GM21367 (cell line): ENCODE measurements at regions not wholly inside any gene's neighbourhood (a gene's known extent, or its start where the extent isn't known, plus 50 kb on each side); places are given as distances from the start of the nearest gene placed in this dataset.

ENCODE experiments used
- ATAC-seq: cut with Tn5 transposase; IDR thresholded peaks from one replicate; pipeline ENCODE4 v1.9.1; 2021; ENCODE audit not compliant: unreplicated experiment

DNA sequence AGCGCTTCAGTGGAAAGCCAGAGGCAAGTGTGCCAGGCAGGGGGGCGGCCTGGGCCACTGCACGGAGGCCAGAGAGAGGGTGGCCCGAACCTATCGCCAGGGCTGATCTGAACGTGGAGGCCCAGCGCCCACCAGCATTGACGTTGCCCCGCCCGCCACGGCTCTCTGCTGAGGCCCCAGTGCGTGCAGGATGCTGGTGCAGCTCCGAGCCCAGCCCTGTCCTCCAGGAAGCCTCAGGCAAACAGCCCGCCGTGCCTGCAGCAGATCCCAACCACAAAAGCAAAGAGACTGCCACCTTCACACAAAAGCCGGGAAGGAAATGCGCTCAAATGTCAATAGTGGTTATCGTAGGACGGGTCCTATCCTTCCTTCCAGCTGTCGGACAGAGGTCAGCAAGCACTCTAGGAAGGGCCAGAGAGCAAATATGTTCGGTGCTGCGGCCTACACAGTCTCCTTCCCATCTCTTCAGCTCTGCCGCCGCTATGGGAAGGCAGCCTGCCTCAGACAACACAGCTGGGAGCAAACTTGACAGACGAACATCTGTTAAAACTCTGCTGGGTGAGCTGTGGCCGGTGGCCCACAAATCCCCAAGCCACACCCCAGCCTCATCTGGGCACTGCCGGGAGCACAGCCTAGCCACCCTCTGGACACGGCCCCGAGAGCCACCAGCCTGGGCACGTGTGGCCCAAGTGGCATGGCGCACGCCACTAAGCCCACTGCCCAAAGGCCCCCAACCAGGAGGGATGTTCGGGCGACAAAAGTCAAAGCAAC is 146.2 kb downstream of the CRYBB2 start:
- ATAC-seq: no peak

DNA sequence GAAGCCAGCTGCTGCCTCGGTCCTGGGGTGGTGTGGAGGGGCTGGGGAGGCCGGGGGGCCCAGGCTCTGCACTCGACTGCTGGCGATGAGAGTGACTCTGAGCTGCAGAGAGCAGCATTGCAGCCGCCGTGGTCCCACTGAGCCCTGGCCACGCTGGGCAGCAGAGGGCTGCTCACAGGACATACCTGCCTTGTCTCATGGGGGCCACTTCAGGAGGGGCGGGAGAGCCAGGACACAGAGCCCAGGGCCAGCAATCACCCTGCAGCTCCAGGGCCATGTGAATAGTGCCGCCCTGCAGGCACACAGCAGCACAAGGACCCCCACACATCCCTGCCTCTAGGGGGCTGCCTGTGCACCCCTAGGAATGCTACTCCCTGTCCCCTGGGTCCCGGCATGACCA is 147.0 kb downstream of the CRYBB2 start:
- no peak for ATAC-seq

DNA sequence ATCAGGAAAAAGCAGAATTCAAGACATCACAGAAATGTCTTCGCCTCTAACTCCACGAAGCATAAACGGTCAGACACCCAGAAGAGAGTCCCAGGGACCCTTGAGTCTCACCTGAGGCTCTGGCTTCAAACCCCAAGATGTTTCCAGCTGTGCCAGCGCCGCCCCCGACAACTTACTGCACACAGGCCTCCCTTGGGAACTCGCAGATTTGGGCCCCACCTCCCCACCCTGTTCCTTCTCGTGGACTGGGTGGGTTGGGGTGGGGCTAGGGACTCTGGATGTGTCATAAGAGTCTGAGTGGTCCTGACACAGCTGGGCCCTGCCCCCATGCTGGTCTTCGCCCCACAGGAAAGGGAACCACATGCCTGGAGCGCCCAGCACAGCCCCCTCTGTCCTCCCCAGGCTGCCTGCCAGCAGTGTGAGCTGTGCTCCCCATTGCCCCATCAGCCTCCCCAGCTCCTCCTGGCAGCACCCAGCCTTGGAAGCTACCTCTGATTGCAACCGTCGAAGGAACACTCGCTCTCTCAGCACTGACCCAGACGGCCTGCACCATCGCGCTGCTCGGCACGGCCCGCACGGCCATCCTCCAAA is 147.5 kb downstream of the CRYBB2 start:
- no peak for ATAC-seq

DNA sequence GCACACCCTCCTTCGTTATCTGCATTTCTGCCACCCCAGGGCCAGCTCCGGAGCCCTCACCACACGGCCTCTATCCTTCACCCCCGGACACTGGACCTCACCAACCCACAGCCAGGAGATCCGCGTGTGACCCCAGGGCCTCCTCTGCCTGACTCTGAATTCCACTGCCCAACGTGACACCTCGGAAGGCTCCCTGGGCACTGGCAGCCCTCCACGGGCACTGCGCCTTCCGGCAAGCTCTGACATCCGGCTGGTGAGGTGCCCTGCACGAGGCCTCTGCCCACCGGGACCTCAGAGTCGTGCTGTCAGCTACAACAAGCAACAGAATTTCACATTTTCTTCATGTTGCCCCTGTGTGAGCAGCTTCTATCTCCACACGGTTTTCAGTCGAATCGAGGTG is 148.3 kb downstream of the CRYBB2 start:
- no peak for ATAC-seq

DNA sequence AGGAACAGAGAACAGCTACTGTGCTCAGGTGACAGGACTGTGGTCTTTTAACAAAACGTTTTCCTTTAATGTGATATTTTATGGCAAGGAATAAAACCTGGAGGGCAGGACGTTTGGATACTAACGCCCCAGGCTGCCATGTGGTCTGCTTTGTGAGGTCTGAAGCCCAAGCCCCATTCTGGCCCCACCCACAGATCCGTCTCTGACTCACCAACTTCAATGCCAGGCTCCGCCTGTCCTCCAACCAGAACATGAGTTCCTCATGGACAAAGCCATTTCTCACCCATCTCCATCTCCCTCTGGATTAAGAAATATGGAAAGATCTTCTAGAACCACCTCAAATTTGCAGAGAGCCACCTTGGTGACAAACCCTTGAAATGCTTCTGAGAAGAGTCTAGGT is 148.8 kb downstream of the CRYBB2 start:
- no peak for ATAC-seq

DNA sequence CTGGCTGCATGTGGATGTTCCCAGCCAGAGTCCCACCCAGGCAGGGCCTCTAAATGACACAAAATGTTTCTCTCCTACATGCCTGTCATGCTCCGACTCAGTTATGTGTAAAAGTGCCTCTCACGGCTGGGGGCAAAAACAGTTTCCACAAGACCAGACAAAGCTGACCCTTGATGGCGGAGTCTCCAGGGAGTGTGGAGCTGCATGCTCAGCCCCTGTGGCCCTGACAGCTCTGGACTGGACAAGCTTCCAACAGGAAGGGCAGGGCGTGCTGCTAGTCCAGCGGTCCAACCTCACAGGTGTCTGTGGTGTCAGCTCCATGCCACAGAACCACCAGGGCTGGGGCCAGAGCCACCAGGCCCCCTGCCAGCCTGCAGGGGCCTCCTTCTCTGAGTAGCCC is 149.6 kb downstream of the CRYBB2 start:
- no peak for ATAC-seq

DNA sequence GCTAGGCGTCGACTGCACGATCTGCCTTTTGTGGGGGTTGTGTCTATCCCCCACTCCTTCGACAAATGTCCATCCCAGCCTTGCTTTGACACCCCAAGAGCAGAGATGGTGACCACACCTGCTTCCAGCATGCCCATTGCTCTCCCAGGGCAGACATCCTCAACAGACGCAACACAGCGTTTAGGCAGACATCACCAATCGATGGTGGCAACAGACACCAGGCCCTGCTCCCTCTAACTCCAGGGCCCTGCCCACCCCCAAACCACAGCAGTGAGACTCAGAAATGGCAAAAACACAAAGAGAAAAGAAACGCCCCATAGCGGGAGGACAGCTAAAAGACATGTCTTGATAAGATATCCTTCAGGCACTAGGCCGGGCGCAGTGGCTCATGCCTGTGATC is 150.9 kb downstream of the CRYBB2 start:
- ATAC-seq: no peak

DNA sequence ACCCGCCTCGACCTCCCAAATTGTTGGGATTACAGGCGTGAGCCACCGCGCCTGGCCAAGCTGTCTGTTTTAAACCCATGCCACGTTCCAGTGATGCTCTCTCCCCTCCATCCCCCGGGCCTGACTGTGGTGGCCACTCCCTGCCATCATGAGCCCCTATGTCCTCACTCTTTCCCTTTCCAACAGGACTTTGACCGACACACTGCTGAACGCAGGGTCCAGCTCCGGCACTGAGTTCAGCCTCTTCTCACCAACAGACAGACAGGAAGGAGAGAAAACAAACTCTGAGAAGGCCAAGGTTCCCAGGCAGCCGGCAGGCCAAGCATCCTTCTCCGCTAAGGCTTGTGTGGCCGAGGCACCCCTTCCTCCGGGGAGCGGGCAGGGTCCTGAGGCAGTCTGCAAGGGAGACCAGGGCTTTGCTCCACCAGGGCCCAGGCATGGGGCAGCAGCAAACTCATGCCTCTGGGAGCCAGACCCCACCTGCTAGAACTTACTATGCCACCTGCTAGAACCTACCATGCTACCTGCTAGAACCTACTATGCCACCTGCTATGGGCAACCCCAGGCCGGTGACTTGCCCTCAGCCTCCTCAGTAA is 152.7 kb downstream of the CRYBB2 start:
- ATAC-seq: no peak

DNA sequence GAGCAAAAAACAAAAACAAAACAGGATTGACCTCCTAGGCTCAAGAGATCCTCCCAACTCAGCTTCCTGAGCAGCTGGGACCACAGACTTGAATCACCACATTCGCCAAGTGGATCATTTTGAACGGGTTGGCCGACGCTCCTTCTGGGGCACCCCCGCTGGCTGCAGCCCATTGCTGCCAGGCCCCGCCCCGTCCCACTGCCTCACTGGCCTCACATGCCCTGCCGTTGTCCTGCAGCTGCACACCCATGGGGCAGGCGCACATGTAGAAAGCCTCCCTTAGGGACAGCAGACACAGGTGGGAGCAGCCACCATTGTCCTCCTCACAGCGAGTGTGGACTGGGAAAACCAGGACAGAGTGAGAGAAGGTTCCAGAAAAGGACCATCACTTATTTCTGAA is 154.5 kb downstream of the CRYBB2 start:
- no peak for ATAC-seq

DNA sequence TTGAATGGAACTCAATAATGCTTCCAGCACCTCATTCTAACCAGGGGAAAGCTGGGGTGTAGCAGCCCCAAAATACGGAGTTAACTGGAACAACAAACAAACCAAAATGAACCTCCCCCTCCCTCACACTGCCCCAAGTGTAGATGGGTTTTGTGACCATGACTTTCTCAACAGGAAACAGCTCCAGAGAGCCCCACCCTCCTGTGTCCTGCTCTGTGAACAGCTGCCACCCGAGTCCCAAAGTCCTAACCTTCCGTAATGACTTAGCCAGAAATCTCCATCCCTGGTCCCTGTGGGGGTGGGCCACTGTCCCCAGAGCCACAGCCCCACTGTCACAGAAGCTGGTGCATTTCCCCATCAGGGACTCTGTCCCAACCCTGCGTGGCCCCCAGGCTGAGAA is 155.4 kb downstream of the CRYBB2 start:
- ATAC-seq: no peak

DNA sequence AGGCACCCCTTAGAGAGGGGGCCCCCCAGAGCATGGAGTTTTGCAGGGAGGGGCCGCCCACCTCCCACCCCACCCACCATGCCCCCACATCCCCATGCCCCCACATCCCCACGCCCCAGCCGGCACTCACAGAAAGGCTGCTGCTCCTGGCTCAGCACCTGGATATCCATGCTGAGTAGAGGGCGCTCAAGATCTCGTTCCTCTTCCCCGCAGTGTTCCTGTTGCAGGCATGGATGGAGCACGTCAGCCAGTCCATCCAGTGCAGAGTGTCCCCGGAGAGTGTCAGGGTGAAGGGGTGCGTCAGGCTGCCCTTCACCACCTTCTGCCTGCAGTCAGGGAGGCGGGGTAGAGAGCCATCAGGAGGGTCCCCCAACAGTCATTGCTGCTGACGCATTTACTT is 156.2 kb downstream of the CRYBB2 start:
- no peak for ATAC-seq

DNA sequence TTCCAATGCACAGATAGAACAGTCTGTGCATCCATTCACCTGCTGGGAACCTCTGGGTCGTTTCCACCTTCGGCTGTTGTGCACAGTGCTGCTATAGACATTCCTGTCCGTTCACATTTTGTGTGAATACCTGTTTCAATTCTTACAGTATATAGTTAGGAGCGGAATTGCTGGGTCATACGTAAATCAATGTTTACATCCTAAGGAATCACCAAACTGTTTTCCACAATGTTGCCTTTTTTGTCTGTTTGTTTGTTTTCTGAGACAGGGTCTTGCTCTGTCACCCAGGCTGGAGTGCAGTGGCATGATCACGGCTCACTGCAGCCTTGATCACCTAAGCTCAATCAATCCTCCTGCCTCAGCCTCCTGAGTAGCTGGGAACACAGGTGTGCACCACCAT is 158.3 kb downstream of the CRYBB2 start:
- ATAC-seq: no peak

DNA sequence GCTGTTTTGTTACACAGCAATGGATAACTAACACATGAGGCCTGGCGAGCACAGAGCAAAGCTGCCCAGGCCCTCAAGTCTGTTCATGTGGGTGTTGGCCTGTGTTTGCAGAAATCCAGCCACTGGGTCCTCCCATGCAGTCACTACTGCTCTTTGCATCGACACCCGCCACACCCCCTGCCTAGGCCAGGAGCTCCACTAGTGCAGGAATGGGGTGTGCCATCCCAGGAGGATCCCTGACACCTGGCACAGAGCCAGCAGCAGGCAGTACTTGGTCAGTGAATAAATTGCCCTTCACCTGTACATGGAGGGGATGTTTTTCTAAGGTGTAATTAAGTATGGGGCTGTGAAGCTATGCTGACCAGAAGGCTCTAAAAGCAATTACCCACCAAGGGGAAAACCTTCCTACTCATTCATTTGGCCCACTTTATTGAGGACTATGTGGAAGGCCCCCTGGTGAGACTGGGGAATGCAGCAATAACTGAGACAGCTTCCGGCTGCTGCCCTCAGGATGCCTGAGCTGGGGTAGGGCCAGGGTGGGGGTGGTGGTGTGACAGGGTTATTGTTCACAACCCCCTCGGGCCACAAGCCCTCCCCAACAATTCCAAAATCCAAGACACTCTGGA is 160.8 kb downstream of the CRYBB2 start:
- no peak for ATAC-seq

DNA sequence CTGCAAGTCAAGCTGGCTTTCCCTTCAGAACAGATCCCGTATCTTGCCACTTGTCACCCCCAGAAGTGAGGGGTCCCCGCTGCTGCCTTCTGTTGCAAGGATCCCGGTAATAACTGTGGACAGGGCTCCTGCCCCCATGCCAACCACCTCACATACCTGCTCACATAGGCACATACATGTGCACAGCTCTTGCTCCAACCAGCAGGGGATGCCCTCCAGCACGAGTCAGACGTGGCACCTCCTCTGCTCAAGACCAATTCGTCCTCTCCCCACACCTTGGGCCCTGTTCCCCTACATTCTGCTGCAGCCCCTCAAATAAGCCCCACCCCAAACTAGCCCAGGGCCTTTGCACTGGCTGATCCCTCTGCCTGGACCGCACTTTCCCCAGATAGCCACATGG is 163.3 kb downstream of the CRYBB2 start:
- no peak for ATAC-seq

DNA sequence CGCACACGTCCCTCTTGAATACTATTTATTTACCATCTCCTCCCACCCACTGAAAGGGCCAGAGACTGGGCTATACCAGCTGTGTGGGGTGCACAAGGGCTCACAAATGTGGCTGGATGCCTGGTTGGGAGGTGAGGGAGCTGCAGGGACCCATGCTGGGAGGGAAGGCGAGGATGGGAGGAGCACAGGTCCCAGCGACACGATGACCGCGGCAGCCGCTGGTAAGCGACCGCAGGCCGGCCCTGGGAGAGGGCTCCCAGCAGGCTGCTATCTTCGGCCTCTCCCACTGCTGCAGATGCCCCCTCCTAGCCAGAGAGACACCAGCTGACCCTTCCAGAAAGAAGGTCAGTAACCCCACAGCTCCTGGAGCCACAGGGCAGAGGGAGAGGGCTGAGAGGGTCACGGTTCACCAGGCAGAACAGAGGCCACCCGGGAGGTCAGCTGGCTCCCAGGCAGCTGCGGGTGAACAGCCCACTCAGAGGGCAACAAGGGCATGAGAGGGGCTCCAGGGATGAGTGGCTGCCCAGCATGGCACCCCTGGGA is 163.9 kb downstream of the CRYBB2 start:
- ATAC-seq: no peak

DNA sequence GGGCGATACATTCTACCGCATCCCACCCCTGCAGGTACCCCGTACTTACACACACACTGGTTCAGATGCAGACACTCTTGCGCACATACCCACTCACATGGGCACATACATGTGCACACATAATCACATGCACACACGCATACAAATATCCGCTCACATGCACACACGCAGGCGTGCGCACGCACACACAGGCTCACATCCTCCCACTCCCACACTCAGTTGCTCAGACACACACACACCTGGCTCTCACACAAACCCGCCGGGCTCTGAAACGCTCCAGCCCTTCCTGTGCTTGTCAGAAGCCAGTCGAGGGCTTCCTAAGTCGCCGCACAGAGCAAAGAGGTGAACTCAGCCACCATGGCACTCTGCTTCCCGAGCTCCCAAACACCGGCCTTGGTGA is 164.5 kb downstream of the CRYBB2 start:
- no peak for ATAC-seq

DNA sequence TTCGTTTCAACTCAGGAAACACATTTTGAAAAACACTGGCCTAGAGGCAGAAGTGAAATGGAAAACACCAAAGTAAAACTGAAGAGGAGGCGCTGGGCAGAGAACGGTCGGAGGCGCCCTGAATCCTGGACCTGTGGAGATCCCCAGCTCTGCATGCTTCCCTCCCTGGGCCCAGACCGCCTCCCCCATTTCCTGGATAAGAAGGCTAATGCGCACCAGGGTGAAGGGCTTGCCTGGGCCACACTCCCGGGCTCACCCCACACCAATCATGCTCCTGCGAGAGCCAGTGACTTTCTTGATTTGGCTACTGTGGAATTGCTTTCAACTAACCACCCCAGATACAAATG is 167.1 kb downstream of the CRYBB2 start:
- ATAC-seq: no peak

DNA sequence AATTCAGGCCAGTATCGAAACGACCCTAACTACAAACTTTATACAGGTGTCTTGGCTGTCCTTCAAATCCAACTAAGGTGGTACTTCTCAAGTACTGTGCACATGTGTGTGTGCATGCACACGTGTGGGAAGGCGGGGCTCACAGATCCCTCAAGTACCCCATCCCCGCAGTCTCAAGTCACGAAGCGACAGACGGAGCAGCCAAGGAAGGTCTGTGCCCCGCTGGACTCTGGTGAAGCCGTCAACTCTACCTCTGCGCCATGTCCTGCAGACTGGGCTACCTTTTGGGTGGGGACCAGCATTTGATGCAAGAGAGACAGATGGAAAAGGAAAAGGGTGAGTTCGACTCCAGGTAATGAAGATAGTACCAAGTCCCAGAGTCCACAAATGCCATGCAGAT is 169.0 kb downstream of the CRYBB2 start:
- no peak for ATAC-seq

DNA sequence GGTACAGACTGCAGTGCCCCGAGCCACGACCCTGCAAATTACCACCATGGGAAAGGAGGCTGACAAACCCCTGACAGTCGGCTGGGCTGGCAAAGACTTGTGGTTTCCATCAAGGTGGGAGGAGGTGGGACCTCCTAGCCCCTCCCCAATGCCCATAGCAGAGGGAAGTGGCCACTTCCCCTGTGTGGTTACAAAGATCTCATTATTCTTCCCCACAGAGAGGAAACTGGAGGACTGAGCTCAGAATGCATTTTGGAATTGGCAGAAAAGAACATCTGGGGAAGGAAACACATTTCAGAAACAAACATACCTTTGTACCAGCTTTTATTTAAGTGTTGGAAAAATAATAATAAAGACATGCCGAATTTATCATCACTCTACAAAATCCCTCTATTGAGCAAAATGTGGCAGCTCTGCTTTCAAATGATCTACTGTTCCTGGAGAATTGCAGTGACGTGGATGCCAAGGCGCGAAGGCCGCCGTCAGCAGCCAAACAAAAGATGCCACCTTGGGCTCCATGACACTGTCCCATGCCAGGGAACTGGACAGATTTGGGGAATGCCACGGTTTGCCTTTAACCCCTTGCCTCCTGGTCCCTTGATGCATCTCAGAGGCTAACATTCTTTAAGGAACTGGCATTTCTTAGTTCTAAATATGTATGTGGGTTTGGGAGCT is 169.6 kb downstream of the CRYBB2 start:
- ATAC-seq: no peak

DNA sequence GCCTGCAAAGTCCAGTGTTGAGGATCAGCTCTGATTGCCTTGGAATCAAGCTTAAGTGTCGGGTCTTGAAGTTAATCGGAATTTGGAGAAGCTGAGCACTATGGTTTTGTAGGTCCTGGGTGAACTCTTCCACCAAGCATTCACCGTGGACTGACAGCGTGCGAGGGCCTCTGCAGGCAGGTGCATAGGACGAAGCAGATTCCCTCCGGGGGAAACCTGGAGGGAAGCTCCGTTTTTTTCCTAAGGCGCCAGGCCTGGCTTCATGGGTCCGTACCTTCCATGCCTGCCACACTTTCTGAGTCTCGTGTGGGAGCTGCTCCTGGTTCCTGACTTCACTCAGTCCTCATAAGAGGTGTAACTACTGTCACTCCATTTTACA is 170.1 kb downstream of the CRYBB2 start:
- ATAC-seq: no peak
